RKO (cell line): ENCODE measurements at regions not wholly inside any gene's neighbourhood (a gene's known extent, or its start where the extent isn't known, plus 50 kb on each side); places are given as distances from the start of the nearest gene placed in this dataset.

ENCODE experiments used
- DNase-seq: peaks from one replicate; pipeline ENCODE4 v3.0.0-alpha.2; 2016; ENCODE audit warnings: low spot score

GRCh38 chr22:27122574-27122973 is 465.2 kb downstream of the MIAT start:
- DNase-seq: no peak

GRCh38 chr22:27123880-27124279 is 466.5 kb downstream of the MIAT start:
- DNase-seq: no peak

GRCh38 chr22:27124351-27124966 is 467.1 kb downstream of the MIAT start:
- DNase-seq: no peak

- no peak for DNase-seq
These were observed 468.2 kb downstream of the MIAT start for GRCh38 chr22:27125539-27125938.

DNA sequence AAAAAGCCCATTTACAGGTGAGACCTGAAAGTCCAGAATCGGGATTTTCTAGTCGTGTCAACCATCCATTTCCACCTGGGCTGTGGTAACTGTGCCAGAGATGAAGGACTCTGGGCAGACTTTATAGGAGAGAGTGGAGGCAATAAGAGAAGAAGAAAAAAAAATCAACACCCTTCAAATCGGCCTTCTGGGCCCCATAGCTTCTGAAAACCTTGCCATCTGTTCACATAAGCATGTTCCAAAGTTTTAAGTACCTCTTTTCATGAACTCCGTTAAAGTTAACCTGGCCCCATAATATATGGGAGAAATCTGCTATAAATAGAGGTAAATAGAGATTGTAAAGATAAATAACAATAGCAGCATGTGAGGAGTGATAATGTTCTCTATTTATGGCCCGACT is 470.5 kb downstream of the MIAT start:
- DNase-seq: no peak

GRCh38 chr22:27128461-27129085 is 471.2 kb downstream of the MIAT start:
- DNase-seq: no peak

GRCh38 chr22:27129266-27129665 is 471.9 kb downstream of the MIAT start:
- peak; percentile 14 for DNase-seq

- DNase-seq: no peak
These were observed 473.5 kb downstream of the MIAT start for GRCh38 chr22:27130906-27131305.

GRCh38 chr22:27131346-27131745 is 474.0 kb downstream of the MIAT start:
- no peak for DNase-seq

GRCh38 chr22:27132400-27132799 is 475.0 kb downstream of the MIAT start:
- DNase-seq: no peak

- DNase-seq: no peak
These were observed 475.6 kb downstream of the MIAT start for GRCh38 chr22:27133019-27133431.

DNA sequence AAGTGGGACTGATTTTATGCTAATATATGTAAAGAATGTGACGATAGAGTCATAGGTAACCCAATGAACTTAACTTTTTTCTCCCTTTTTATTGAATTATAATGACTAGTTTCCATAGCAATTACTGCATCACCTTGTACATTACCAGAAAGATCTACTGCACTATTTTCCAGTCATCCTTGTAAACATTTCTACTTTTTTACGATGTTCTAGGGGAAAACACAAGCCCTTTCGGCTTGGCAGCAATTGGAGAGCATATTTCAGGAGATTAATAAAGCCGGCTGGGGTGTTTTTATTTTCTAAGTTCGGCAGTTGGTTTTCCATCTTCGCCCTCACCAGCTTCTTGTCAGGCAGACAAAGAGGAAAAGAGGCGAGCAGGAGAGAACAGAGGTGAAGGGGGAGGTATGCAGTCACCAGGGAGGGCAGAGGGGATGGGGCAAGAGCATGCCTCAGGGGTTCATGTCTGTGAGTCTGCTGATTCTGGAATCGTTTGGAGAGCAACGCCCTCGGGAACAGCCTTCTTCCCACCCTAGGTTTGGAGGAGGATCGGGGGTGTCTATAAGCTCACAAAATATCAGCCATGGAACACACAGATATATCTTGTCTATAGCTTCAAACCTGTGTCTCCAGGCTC is 476.4 kb downstream of the MIAT start:
- DNase-seq: no peak

DNA sequence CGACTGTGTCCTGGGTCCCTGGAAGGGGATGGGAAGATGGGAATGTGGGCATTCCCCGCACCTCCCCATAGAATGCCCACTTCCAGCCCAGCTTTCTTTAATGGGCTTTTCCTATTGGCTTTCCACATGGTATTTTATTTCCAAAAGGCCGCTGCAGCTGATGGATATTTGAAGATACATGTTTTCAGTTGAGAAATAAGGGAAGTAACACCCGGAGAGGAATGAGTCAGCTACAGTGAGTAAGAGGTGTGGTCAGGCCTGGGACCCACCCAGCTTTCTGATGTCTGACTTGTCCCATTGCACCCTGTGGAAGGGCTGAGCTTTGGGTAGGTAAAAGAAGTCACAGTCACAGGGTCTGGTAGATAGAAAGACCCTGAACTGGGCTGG is 476.9 kb downstream of the MIAT start:
- DNase-seq: peak; percentile 58

DNA sequence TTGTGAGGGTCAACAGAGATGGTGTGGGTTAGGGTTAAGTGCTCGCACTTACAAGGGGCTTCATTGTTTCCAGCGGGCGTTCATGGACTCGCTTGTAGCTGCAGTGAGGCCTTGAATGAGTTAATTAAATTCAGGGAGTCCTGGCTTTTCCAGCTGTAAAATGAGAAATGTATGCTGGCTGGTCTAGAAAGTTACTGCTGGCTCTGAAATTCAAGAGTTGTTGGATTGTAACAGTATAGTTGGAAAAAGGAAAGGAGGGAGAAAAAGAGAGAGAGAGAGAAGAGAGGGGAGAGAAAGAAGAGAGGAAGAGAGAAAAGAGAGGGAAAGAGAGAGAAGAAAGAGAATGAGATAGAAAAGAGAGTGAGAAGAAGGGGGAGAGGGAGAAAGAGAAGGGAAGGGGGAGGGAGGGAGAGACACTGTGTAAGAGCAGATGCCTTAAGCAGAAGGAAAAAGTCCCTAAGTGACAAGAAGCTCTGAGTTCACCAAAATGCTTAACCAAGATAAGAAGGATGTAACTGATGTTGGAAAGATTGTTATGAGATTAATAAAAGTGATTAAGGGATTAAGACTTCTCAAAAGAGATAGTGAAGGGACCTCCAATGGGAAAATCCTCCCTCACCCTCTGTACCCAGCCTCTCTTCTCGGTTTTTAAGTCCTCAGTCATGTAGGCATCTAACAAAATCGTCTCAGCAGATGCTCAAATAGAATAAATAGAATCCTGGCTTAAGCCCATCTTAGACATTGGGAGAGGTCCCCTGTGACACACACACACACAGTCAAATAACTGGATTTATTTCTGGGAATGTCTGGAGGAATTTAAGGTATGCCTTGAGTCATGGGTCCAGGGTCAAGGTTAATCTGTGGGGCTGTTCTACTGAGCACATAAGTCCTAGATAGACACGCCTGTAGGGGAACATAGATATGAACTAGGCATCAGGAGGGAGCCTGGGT is 477.9 kb downstream of the MIAT start:
- DNase-seq: no peak

DNA sequence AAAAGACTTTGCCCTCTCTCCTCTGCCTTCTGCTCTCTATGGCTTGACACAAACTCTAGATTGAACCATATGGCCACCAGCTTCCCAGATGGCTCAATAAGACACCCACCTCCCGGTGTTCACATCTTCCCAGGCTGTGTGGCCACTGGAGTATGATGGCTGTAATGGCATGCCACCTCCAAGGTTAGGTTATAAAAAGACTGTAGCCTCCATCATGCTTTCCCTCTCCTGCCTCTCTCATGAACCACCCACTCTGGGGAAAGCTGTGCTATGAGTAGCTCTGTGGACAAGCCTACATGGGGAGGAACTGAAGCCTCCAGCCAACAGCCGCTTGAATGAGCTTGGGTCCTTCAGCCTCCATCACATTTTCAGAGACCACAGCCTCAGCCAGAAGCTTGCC is 479.2 kb downstream of the MIAT start:
- DNase-seq: no peak

DNA sequence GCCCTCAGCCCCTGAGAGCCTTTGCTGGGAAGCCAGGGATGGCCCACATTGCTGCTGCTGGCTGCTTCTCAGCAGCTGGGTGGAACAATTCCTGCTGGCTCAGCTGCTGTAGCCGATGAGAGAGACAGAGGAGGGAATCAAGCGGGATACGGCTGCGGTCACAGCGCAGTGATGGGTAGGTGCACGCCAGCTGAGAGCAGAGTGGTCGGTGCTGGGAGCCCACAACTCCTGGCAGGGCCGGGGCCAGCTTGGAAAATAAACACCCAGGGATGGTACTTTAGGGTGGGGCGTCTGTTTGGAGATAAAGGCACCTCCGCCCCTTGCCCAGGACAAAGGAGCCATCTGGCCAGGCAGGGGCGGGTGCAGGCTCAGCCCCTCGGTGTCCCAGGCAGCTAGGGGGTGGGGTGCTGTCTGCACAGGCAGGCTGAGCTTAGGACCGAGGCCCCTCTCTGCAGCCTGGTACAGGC is 480.5 kb downstream of the MIAT start:
- DNase-seq: no peak

GRCh38 chr22:27138471-27138870 is 481.1 kb downstream of the MIAT start:
- DNase-seq: no peak

GRCh38 chr22:27139935-27140511 is 482.6 kb downstream of the MIAT start:
- peak; percentile 13 for DNase-seq

- no peak for DNase-seq
These were observed 484.9 kb downstream of the MIAT start for GRCh38 chr22:27142286-27142685.

GRCh38 chr22:27144321-27144720 is 486.9 kb downstream of the MIAT start:
- DNase-seq: no peak

GRCh38 chr22:27146866-27147633 is 489.7 kb downstream of the MIAT start:
- no peak for DNase-seq
